ENCODE measurements at regions not wholly inside any gene's neighbourhood (a gene's known extent, or its start where the extent isn't known, plus 50 kb on each side); places are given as distances from the start of the nearest gene placed in this dataset.
"Not testable (repeated sequence)": the region's sequence is repeated elsewhere in the genome, so short reads cannot be mapped to it uniquely, and the experiment has no call there.

- no peak for DNase-seq
Observed at GRCh38 chr18:76633588-76634269, 138.7 kb upstream of the ZNF516 start.

GRCh38 chr18:76627444-76627843, 132.4 kb upstream of the ZNF516 start:
- no peak for DNase-seq

GRCh38 chr18:76626991-76627390, 131.9 kb upstream of the ZNF516 start:
- no peak for DNase-seq

- DNase-seq: peak; percentile 25
Observed at GRCh38 chr18:76622651-76623050, 127.6 kb upstream of the ZNF516 start.

- DNase-seq: peak; percentile 49
Observed at GRCh38 chr18:76621782-76622495, 126.9 kb upstream of the ZNF516 start.

GRCh38 chr18:76621226-76621625, 126.2 kb upstream of the ZNF516 start:
- peak; percentile 12 for DNase-seq

- DNase-seq: peak; percentile 30
Observed at GRCh38 chr18:76620321-76621170, 125.5 kb upstream of the ZNF516 start.

- DNase-seq: peak; percentile 74
Observed at GRCh38 chr18:76619621-76620315, 124.7 kb upstream of the ZNF516 start.

- DNase-seq: no peak
Observed at GRCh38 chr18:76619261-76619620, 124.2 kb upstream of the ZNF516 start.

- DNase-seq: no peak
Observed at GRCh38 chr18:76618721-76619120, 123.7 kb upstream of the ZNF516 start.

GRCh38 chr18:76616373-76616772, 121.3 kb upstream of the ZNF516 start:
- no peak for DNase-seq

- DNase-seq: no peak
Observed at GRCh38 chr18:76615065-76615733, 120.2 kb upstream of the ZNF516 start.

- DNase-seq: no peak
Observed at GRCh38 chr18:76613755-76614120, 118.7 kb upstream of the ZNF516 start.

GRCh38 chr18:76613053-76613754, 118.2 kb upstream of the ZNF516 start:
- DNase-seq: no peak

- not testable (repeated sequence) for DNase-seq
Observed at GRCh38 chr18:76611750-76612045, 116.7 kb upstream of the ZNF516 start.

GRCh38 chr18:76610933-76611749, 116.1 kb upstream of the ZNF516 start:
- DNase-seq: peak; percentile 52

- DNase-seq: no peak
Observed at GRCh38 chr18:76610012-76610411, 115.0 kb upstream of the ZNF516 start.

GRCh38 chr18:76605341-76605929, 110.4 kb upstream of the ZNF516 start:
- no peak for DNase-seq

- no peak for DNase-seq
Observed at GRCh38 chr18:76604935-76605240, 109.8 kb upstream of the ZNF516 start.

GRCh38 chr18:76604108-76604934, 109.3 kb upstream of the ZNF516 start:
- DNase-seq: no peak
